Peyer's patch (tissue), 4 donors: ENCODE measurements at regions not wholly inside any gene's neighbourhood (a gene's known extent, or its start where the extent isn't known, plus 50 kb on each side); places are given as distances from the start of the nearest gene placed in this dataset.

Experiments used
- CTCF ChIP-seq, 6 experiments: fragments of 450-650 bp in 4 of 6; fragments of 200-600 bp in 2 of 6; sonication (generic) in 1 of 6; IDR thresholded peaks; one replicate each; pipeline ENCODE4 v1.5.1; 2017 to 2019; ENCODE audit warnings: antibody characterized with exemption in 6 of 6, mild to moderate bottlenecking in 3 of 6, moderate library complexity in 1 of 6
- POLR2A ChIP-seq, 2 donors: fragments of 450-650 bp; IDR thresholded peaks; one replicate each; pipeline ENCODE4 v1.5.1; 2017; ENCODE audit warnings: antibody characterized with exemption in 2 of 2, mild to moderate bottlenecking in 2 of 2, moderate library complexity in 2 of 2

DNA sequence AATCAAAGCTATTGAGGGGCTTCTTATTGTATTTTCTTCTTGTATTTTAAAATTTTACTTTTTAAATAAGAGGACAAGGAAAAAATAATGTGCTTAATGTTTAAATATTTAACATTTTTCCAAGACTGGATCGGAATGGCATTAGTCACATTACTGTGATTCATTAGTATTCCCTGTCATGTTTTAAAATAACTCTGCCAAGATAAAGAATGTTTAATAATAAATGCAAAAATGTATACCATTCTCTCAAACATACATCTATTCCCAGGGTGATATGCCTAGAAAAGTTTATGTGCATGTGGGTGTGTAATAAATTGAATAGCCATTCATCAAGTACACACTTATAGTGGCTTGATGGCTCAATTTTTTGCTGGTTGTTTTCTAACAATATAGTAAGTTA lies 936.1 kb downstream of the PLOD2 start:
- TF ChIP-seq CTCF (IDR thresholded peaks at IDR 0.05) (no peak), POLR2A (IDR thresholded peaks at IDR 0.05) (no peak)
